RPMI8226 (cell line): ENCODE measurements at regions not wholly inside any gene's neighbourhood (a gene's known extent, or its start where the extent isn't known, plus 50 kb on each side); places are given as distances from the start of the nearest gene placed in this dataset.

Experiments used
- DNase-seq: peaks from one replicate; pipeline ENCODE4 v3.0.0-alpha.2; 2015

DNA sequence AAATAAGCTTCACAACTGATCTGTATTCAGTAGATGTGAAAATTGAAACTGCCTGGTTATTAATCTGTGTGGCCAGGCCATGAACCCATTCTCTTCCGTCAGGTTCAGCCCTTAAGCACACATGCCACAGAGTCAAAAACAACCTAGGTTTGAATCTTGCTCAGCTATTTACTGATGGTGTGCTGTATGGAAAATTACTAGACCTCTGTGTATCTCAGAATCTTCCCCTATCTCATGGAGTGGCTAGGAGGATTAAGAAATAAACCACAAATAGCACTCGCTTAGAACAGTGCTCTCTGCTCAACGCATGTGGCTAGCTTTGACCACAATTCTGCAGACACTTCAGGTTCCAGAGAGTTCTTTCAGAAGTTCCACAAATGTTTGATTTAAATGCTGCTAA, 240.7 kb upstream of the PLEKHG7 start:
- peak; percentile 84 for DNase-seq

DNA sequence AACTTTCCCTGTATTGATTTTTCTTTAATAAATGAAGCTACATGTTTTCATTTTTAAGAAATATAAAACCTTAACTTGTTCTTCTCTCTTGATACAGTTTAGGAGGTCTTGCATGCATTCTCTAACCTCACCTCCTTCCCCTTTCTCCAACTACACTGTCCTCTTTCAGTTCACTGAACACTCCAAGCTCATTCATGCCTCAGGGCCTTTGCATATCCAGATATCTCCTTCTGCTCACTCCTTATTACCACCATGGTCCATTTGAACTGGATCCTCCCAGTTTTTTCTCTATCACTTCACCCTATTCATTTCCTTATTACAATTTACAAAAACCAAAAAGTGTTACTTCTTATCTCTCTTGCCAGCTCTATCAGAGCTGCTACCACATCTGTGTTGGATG, 242.9 kb upstream of the PLEKHG7 start:
- no peak for DNase-seq

DNA sequence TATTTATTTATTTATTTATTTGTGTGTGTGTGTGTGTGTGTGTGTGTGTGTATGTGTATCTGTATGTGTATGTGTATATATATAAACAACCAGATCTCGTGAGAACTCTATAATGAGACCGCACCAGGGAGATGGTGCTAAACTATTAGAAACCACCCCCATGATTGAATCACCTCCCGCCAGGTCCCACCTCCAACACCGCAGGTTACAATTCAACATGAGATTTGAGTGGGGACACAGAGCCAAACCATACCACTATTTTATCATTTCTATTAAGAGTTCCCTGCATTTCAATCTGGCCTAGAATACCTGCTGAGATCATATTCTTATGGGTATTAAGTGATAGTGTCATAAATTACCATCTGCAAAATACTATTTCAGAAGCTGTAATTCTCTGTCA, 243.8 kb upstream of the PLEKHG7 start:
- no peak for DNase-seq

DNA sequence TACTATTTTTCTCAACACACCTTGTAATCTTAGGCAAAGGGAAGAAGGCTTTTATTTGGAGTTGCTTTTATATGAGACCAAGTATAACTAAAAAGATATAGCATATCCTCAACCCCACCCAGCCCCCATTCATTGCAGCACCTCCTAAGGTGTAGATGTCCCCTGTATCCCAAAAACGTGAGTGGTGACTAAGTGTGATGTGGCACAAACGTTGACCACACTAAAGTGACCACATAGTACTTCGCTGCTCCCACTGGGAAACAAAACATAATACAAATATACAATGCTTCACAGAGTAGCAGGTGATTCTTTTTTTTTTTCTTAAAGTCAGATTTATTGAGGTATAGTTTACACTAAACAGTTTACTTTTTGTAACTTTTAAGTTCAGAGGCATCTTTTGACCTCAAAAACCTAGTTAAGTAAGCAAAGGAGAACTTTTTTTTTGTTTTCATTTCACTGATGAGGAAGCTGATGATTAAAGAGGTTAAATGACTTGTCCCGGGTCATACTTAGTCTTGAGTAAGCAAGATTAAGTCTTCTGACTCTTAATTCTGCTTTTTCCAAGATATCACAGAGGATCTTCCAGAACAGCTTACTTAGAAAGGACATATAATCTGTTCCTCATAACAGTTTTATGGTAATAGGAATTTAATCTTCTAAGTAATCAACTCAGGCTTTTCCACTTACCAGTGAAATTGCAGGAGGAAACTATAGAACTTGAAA, 245.2 kb upstream of the PLEKHG7 start:
- DNase-seq = no peak

DNA sequence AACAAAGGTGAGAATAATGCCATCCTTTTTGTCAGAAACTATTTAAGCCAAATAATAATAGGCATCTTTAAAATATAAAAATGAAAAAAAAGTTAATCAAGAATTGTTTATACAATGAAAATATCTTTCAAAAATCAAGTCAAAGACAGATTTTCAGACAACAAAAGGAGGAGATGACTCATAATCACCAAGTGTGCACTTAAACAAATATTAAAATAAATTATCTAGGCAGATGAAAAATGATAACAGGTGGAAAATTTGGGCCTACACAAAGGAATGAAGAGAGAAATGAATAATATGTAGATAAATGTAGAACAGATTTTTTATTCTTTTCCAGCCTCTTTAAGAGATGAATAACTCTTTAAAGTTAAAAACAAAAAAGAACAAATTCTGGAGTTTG, 250.0 kb upstream of the PLEKHG7 start:
- DNase-seq = no peak

DNA sequence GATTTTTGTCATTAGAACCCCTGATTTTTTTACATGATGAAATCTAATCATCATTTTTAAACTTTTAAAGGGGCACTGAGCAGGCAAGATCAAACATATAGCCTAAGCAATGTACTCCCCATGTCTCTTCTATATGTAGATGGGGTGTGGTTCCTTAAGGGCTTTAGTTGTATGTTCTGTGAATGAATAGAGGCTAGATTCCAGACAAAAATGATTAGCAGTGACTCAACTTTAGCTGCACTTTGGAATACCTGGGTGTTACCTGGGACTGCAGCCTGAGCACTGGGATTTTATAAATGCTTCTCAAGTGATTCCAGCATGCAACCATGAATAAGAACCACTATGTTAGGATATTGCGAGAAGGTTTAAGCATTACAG, 256.7 kb upstream of the PLEKHG7 start:
- no peak for DNase-seq

DNA sequence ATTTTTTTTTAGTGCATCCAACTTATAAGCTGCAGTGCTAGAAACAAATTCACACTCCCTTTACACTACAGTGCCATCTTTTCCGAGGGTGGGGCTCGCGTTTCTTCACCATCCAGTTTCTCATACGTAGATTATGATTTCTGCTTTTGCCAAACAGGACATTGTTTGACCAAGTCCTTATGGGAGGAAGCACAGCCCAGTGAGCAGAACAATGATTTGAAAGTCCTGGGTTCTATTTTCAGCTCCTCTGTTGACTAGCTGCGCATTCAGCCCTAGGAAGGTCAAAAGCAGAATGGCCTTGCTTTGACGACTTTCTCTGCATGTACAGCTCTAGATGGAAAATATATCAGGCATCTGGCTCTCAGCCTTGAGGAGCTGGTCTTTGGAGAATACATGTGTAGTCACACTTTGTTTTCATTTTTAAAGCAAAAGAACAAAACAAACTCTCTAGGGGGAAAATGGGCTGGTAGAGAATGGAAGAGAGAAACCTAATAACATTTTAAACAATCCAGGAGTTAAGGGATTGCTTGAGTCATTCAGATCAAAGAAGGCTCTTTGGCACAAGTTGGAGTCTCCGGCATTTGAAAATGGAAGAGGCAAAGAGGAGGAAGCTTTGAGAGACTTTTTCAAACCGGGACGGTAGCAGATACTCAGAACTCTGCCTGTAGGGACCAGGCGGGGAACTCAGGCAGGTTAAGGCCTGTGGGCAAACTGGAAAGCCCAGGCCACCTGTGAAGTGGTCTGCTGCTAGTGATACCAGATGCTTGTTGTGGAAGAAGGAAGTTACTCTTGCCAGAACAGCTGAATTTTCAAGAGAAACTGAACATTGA, 257.3 kb upstream of the PLEKHG7 start:
- DNase-seq = peak; percentile 78

DNA sequence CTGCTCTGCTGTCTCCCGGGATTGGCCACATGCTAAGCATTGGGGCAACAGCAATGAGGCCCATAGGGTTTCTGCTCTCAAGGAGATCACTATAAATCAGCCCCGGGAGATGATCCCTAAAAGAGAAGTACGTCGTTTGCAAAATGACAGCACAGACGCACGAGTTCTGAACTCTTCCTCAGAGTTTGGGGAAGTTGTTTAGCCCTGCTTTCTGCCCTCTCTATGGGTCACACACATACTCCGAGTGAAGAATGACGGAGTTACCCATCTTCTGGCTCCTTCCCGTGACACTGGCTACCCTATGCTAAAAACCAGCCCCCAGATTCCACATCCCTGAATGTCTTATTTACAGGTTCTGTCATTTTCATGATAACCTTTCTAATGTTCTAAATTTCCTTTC, 258.0 kb upstream of the PLEKHG7 start:
- no peak for DNase-seq

DNA sequence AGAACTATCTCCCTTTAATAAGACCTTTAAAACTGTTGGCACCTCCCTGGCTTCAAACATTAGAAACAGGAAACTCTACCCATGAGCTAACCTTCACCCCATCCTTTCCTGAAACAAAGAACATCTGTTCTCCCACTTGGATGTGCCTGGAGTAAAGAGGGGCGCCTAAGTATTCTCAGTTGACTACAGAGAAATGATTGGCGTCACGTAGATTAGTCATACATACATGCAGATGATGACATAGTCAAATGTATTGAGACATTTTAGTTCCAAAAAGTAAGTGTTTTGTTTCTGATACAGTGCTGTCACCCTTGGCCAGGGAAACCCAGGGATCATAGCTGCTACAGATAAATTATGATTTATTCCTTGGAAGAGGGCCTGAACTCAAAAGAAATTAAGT, 260.0 kb upstream of the PLEKHG7 start:
- DNase-seq = no peak

DNA sequence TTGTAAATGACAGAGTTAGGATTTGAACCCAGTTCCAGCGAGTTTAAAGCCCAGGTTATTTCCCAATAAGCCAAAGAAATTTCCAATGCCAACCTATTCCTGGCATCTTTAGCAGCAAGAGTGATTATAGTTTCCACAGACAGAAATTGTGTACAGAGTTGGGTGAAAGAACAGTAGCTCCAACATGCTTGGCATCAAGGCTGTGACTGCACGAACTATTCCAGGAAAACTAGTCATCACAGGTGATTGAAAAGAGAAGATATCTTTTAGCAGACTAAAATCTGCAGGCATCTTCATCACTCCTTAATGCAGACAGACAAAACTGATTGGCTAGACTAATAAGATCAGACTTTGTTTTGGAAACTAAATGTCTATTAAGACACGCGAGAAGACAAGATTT, 262.7 kb upstream of the PLEKHG7 start:
- DNase-seq = no peak

DNA sequence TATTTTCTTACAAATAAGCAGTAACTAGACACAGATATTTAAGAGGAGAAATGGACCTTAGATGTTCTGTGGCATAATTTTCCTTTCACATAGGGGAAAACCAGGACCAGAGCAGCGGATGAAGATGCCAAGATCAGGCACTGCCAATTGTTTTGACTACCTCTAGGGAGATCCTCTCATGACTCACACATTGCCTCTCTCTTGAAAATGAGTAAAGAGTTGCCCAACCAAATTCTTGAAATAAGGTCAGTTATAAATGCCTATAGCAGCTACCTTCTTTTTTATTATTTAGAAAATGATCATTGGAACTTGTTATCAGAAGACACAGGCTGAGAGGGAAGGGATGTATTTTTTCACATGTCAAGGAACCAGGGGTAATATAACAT, 263.4 kb upstream of the PLEKHG7 start:
- no peak for DNase-seq

DNA sequence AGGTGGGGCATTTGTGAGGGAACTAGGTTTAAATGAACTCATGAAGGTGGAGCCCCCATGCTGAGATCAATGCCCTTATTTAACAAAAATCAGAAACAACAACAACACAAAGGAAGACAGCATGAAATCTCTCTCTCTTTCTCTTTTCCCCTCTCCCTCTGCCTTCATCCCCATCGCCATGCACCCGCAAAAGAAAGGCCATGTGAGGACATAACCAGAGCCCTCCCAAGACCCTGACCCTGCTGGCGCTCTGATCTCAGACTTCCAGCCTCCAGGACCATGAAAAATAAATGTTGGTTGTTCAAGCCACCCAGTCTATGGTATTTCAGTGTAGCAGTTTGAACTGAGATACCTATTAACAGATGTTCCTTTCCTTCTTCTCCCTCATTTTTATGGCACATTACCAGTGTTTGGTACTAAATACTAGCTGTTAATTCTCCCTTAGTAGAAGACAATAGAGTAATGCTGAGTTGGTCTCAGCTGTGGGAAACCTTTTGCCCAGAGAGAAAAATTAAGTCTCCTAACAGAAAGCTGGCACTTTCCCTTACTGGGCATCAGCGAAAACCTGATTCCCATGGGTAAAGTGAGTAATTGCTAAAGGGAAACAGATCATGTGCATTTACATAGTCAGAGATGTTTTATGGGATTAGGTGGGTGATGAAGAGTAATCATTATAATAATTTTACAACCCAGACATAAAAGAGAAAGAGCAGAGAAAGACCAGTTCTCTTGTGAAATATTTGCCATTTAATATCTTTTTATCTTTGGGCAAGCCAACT, 264.0 kb upstream of the PLEKHG7 start:
- no peak for DNase-seq

DNA sequence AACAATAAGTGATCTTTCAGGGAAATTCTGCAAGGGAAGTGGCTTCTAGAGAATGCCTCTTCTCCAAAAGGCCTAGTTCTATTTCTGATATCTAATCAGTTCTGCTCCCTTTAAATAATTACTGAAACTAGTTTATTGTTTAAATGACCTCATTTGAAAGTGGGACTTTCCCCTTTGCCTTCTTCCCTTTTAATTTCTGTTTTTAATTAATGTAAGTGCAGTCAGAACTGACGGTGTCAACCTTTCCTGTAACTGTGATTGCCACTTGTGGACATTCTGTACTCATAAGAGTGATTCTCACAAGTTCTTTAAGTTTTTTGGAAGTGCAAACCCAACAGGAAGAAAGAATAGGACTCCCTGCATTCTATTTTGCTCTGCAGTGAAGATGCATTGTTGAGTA, 265.3 kb upstream of the PLEKHG7 start:
- DNase-seq = no peak

DNA sequence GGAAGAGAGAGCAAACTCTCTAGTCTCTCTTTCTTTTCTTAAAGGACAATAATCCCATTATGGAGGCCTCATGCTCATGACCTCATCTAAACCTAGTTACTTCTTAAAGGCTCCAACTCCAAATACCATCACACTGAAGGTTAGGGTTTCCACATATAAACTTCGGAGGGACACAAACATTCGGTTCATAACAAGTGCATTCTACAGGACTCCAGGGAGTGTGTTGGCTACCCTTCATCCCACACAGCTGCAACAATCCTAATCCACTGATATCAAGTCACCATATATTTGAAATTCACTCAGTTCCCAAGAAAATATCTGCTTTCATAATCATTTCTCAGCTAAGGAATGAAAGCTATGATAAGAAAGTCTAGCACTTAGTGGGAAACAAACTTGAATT, 265.9 kb upstream of the PLEKHG7 start:
- DNase-seq = no peak

DNA sequence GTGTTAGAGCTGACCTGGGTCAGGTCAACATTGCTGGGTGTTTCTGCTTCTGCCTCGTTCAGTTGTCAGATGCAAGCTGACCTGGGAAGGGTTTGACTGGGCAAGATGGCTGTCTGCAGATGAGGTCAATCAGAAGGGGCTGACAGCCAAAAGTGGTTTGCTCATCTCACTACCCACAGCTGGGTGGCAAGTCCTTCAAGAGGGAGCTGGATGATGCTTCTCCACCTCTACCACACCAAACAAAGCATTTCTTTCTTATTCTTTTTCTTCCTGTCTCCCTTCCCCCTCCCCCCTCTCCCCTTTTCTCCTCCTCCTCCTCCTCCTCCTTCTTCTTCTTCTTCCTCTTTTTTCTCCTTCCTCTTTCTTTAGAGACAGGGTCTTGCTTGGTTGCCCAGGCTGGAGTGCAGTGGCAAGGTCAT, 268.2 kb upstream of the PLEKHG7 start:
- DNase-seq = no peak

DNA sequence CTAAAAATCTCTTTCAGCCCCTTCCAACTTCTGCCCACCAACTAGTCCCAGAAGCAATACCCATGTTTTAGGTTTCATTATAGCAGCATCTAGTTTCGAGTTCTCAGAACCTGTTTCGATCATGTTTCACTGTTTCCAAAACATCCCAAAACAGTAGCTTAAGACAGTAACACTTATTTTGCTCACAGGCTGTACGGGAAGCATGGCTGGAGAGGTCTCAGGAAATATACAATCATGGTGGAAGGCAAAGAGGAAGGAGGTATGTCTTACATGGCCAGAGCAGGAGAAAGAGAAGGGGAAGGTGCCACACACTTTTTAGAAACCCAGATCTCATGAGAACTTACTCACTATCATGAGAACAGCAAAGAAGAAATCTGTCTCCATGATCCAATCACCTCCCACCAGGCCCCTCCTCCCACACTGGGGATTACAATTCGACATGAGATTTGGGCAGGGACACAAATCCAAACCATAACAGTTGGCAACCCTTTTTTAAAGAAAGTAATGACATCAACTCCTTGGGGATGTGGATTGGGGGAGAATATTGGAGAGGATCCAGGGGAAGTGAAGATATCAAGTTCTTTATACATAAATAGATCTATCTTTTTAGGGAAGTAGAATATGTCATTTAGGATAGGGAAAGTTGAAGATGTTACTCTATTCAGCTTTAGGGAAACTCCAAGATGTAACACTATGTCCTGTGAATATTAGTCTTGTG, 269.9 kb upstream of the PLEKHG7 start:
- no peak for DNase-seq

DNA sequence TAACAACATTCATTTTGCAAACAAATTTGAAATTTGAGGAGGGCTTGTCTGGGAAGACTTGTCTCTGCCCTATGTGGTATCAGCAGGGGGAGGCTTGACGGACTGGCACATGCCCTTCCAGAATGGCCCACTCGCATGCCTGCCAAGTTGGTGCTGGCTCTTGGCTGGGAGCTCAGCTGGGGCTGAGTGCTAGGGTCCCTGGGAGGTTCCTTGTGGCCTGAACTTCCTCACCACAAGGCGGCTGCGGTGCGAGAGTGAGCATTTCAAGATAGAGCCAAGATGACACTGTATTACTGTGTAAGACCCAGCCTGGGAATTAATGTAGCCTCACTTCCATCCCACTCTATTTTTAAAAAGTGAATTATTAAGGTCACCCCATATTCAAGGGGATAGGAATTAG, 271.6 kb upstream of the PLEKHG7 start:
- DNase-seq = no peak

DNA sequence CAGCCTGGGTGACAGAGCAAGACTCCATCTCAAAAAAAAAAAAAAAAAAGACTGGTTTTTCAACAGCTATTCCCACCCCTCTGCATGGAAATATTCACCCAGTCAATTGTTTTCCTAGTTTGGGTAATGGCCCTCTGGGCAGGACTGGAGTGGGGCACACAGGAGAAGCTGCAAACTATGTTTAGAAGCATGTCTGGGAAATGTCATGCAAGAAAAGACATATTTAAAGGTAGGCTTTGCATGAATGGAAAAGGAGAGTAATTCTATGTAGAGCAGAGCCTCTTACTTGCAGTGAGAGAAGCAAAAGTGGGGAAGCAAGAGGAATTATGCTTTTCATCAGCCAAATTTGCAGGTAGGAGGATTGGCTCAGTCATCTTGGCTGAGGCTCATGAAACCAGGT, 276.5 kb upstream of the PLEKHG7 start:
- no peak for DNase-seq

DNA sequence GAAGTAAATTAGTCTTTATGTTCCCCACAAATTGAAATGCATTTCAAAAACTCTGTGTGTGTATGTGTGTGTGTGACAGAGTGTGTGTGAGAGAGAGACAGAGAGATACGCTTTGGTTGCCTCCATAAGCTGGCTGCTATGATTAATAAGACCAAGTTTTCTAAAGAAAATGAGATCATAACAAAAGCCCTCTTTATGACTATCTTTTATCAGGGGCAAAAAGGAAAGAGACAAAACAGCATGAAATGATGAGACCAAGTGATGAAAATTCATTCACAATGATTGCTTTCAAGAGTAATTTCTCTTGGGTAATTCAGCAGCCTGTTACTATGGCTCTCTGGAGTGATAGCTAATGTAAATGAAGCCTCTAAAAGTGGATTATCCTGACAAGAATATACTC, 277.6 kb upstream of the PLEKHG7 start:
- DNase-seq = no peak

DNA sequence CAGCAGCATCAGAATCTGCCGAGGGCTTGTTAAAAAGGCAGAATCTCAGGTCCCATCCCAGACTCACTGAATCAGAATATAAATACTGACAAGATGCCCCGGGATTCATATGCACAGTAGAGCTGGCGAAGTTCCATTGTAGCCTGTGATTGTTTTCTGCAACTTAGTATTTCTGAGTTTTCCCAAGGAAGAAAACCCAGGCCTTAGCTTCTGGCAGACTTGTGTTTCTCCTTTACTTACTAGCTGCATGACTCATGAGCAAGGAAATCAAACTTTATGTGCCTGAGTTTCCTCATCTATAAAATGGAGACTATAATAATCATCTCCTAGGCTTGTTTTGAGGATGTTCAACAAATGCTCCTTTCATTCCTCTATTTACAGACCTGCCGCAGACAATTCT, 278.5 kb upstream of the PLEKHG7 start:
- no peak for DNase-seq

DNA sequence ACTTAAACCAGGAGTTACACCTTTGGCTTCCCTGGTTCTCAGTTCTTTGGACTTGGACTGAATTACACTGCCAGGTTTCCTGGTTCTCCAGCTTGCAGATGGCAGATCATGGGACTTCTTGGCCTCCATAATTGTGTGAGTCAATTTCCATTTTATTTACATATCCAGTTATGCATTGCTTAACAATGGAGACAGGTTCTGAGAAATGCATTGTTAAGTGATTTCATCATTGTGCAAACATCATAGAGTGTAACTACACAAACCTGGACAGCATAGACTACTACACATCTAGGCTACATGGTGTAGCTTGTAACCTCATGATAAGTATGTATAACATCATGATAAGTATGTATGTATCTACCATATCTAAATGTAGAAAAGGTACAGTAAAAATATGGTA, 276.1 kb upstream of the BTG1 start:
- DNase-seq = no peak

DNA sequence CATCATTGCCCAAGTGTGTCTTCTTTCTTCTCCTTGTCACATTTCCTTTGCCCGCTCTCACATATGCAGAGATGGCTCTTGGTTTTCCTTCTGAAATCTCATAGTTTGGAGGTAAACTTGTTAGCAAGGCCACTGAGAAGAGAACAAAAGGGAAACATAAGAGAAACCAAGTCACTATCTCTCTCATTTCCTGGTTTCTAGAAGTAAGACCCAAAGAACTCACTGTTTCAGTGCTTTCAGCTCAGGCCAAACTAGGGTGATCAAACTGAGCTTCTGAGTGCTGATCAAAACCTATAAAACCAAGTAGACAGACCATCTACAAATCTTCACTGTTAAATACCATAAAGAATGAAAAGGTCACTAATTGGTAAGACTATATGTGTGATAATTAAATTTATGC, 275.4 kb upstream of the BTG1 start:
- no peak for DNase-seq

DNA sequence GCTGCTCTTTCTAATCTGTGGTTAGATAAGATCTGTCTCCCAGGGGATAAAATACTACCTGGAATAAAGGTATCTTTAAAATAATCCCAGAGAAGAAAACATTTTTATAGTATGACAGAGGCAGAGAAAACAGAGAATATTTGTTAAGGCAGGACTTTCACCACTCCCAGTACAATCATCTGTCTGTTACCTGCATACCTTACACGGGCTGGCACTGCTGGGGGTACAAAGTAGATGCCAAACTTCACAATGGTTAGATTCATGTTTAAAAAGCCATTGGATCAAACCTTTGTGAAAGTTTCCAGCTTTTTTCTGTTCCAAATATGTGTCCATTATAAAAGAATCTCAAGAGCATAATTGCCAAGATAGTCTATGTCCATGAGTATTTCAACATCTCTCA, 273.6 kb upstream of the BTG1 start:
- no peak for DNase-seq
